Nephron progenitor cell (in vitro differentiated cells): ENCODE measurements at regions not wholly inside any gene's neighbourhood (a gene's known extent, or its start where the extent isn't known, plus 50 kb on each side); places are given as distances from the start of the nearest gene placed in this dataset.

Source experiments
- DNase-seq: peaks from one replicate; pipeline ENCODE4 v3.0.0; 2021
- H3K27ac Mint-ChIP-seq: 2 replicates; pipeline ENCODE4 v1.8.0; 2021; ENCODE audit warnings: mild to moderate bottlenecking, moderate library complexity, mixed read lengths
- H3K27me3 Mint-ChIP-seq: 2 replicates; pipeline ENCODE4 v1.8.0; 2021; ENCODE audit warnings: mild to moderate bottlenecking, low read depth, mixed read lengths; ENCODE audit not compliant: poor library complexity
- H3K36me3 Mint-ChIP-seq: 2 replicates; pipeline ENCODE4 v1.8.0; 2021; ENCODE audit warnings: low read depth, mixed read lengths
- H3K4me1 Mint-ChIP-seq: 2 replicates; pipeline ENCODE4 v1.8.0; 2021; ENCODE audit warnings: mixed read lengths
- H3K4me3 Mint-ChIP-seq: 2 replicates; pipeline ENCODE4 v1.8.0; 2021; ENCODE audit warnings: mild to moderate bottlenecking, moderate library complexity, mixed read lengths
- H3K9me3 Mint-ChIP-seq: 2 replicates; pipeline ENCODE4 v1.8.0; 2021; ENCODE audit warnings: mild to moderate bottlenecking, moderate library complexity, mixed read lengths
- TF ChIP-seq, protein P1 (sequence below): fragments of 200-600 bp; sonication (generic); IDR thresholded peaks from 2 replicates; pipeline ENCODE4 v1.5.0; 2021; ENCODE audit warnings: antibody characterized with exemption

DNA sequence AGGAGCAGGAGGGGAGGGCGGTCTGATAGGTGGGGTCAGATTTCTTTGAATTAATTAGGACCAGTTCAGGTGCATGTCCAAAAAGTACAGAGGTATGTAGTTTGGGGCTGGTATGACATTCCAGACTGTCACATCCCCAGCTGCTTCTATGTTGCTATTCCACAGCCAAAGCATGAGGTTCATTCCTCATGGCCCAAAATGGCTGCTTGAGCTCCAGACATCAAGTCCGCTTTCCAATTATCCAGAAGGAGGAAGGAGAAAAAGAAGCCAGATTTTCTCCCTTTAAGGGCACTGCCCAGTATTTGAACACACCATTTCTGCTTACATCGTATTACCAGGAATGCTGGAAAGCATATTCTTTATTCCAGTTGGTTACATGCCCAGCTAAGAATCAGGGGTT, 58.0 kb upstream of the CD82 start:
- Mint-ChIP-seq H3K36me3 (no peaks in the 10 kb centered on the region), H3K4me1 (peaks cover 9% of the 10 kb centered on the region), H3K9me3 (peaks cover 8% of the 10 kb centered on the region), H3K4me3 (no peak overlapping the region), H3K27ac (no peak overlapping the region), H3K27me3 (peaks cover 27% of the 10 kb centered on the region)
- no peak for DNase-seq
- TF ChIP-seq, protein P1, sequence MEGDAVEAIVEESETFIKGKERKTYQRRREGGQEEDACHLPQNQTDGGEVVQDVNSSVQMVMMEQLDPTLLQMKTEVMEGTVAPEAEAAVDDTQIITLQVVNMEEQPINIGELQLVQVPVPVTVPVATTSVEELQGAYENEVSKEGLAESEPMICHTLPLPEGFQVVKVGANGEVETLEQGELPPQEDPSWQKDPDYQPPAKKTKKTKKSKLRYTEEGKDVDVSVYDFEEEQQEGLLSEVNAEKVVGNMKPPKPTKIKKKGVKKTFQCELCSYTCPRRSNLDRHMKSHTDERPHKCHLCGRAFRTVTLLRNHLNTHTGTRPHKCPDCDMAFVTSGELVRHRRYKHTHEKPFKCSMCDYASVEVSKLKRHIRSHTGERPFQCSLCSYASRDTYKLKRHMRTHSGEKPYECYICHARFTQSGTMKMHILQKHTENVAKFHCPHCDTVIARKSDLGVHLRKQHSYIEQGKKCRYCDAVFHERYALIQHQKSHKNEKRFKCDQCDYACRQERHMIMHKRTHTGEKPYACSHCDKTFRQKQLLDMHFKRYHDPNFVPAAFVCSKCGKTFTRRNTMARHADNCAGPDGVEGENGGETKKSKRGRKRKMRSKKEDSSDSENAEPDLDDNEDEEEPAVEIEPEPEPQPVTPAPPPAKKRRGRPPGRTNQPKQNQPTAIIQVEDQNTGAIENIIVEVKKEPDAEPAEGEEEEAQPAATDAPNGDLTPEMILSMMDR = no peak

DNA sequence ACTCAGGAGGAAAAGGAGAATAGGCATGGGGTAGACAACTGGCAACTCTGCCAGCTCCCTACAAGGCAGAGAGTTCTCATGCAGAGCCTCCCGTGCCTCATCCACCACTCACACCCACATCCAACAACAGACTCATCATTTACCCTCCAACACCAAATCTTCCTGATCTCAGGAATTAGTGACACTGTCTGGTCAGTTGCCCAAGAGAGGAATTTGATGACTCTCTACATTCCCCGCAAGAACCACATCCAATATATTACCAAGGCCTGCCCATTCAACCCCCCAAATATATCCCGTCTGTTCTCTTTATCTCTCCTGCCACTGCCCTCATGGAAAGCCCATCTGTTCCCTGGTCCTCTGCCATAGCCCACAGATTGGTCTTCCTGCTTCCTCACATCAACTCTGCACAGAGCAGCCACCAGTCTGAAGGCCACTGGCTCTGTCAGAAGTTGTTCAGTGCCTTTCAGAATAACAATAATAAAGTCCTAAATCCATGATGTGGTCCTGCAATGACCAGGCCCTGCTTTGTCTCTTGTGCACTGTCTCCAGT, 57.5 kb upstream of the CD82 start:
- Mint-ChIP-seq H3K36me3 (no peaks in the 10 kb centered on the region), H3K4me1 (peaks cover 14% of the 10 kb centered on the region)

DNA sequence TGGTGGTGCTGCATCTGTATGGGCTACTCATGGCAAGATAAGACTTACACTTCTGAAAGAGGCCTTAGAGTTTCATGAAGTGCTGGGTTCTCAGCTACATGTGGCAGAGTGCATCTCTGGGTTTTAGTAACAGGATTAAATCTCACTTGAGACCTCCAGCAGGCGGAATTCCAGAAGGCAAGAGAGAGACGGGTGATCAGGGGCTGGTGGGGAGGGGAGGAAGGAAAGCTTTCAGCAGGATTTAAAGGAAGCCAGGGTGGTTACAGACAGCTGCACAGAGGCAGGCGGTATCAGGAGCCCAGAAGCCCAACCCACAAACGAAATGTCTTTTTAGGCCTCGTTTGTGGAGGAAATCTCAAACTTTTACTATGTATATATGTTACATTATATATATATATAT, 56.2 kb upstream of the CD82 start:
- DNase-seq = no peak
- Mint-ChIP-seq H3K36me3 (no peaks in the 10 kb centered on the region), H3K4me1 (peaks cover 20% of the 10 kb centered on the region), H3K4me3 (no peak overlapping the region), H3K9me3 (peaks cover 8% of the 10 kb centered on the region), H3K27me3 (peaks cover 27% of the 10 kb centered on the region), H3K27ac (no peak overlapping the region)
- TF ChIP-seq, protein P1 = no peak

More for the DNA sequence above, 57.5 kb upstream of the CD82 start:
- Mint-ChIP-seq H3K27me3 (peaks cover 31% of the 10 kb centered on the region), H3K9me3 (peaks cover 8% of the 10 kb centered on the region), H3K27ac (no peak overlapping the region), H3K4me3 (no peak overlapping the region)
- DNase-seq = no peak
- TF ChIP-seq, protein P1 = no peak

DNA sequence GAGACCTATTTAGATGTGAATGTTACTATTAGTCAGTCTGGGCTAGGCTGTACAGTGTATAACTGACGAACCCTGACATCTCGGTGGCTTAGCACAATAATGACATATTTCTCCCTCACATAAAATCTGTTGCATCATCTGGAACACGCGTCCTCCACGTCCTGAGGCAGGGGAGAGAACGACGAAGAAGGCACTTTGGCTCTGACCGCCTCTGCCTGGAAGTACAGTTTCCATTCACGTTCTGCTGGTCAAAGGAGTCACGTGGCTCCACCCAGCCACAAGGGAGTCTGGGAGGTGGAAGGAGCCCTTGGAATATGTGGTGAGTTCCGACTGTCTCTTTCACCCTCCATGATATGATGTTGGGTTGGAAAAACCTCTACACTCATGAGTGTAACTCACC, 55.1 kb upstream of the CD82 start:
- Mint-ChIP-seq H3K4me3 (no peak overlapping the region), H3K9me3 (peaks cover 8% of the 10 kb centered on the region), H3K4me1 (peaks cover 20% of the 10 kb centered on the region)

DNA sequence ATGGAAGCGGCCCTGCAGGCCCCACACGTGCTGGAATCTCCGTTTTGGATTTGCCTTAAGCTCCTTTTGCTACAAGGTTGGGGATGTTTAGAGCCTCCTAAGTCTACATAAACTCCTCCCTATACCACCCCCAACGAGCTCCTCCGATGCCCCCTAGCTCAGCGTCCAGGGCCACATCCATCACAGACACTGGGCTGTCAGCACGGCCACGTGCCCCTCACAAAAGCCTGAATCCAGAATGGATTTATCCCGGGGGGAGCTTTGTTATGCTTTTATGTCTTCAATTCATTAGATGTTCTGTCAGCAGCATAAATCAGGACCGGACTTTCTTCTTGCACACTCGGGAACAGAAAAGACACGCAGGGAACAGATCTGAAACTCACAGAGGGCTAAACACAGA, 52.6 kb upstream of the CD82 start:
- Mint-ChIP-seq H3K4me3 (no peak overlapping the region), H3K27me3 (peaks cover 48% of the 10 kb centered on the region), H3K9me3 (no peaks in the 10 kb centered on the region), H3K27ac (no peak overlapping the region), H3K4me1 (peaks cover 41% of the 10 kb centered on the region), H3K36me3 (no peaks in the 10 kb centered on the region)
- TF ChIP-seq, protein P1 = no peak
- DNase-seq = no peak

More for the DNA sequence above, 55.1 kb upstream of the CD82 start:
- Mint-ChIP-seq H3K27me3 (peaks cover 30% of the 10 kb centered on the region), H3K27ac (no peak overlapping the region), H3K36me3 (no peaks in the 10 kb centered on the region)
- DNase-seq = no peak
- TF ChIP-seq, protein P1 = no peak

DNA sequence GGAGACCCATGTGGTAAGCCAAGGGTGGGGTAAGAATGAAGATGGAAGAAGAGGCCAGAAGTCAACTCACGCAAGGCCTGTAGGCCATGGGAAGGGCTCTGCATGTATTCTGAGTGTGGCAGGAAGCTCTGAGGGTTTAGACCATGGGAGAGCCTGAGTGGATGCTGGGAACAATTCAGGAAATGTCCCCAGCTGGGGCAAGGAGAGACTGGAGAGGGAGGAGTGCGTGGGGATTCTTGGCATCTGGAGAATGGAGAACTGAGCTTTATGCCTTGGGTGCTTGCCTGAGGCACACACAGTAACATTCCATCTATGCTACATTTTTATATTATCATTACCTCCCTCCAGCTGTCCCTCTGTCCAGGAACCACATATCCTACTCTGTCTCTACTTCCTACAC, 50.4 kb upstream of the CD82 start:
- Mint-ChIP-seq H3K27ac (no peak overlapping the region), H3K27me3 (peaks cover 51% of the 10 kb centered on the region), H3K4me1 (peaks cover 54% of the 10 kb centered on the region), H3K4me3 (no peak overlapping the region), H3K9me3 (no peaks in the 10 kb centered on the region), H3K36me3 (no peaks in the 10 kb centered on the region)
- TF ChIP-seq, protein P1 = no peak
- DNase-seq = no peak
